HG03025 (cell line): ENCODE measurements at regions not wholly inside any gene's neighbourhood (a gene's known extent, or its start where the extent isn't known, plus 50 kb on each side); places are given as distances from the start of the nearest gene placed in this dataset.
"Not testable (repeated sequence)": the region's sequence is repeated elsewhere in the genome, so short reads cannot be mapped to it uniquely, and the experiment has no call there.

Source experiments
- ATAC-seq: cut with Tn5 transposase; IDR thresholded peaks from one replicate; pipeline ENCODE4 v1.9.1; 2021; ENCODE audit warnings: mild to moderate bottlenecking, moderate library complexity; ENCODE audit not compliant: unreplicated experiment, low FRiP score

GRCh38 chr17:52965856-52966255, 807.3 kb upstream of the CA10 start:
- no peak for ATAC-seq

GRCh38 chr17:52961751-52962150, 803.2 kb upstream of the CA10 start:
- ATAC-seq = not testable (repeated sequence)

DNA sequence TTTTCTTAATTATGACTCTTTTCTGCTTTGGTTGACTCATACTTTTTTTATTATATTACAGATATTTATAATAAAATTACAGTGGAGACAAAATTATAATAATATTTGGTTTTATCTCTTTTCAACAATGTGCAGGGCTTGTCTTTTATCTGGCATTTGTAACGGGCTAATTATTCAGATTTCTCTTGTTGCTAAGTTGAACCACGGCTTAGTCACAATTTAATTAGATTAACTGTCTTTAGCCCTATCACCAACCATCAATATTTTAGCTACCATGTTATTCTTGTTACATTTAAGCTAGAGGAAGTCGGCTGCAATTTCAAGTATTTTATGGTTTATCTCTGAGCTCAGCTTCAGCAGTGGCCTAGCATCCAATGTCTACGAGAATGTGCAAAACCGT, 798.9 kb upstream of the CA10 start:
- ATAC-seq = no peak

- no peak for ATAC-seq
Measured at GRCh38 chr17:52947418-52947817, 788.9 kb upstream of the CA10 start.

DNA sequence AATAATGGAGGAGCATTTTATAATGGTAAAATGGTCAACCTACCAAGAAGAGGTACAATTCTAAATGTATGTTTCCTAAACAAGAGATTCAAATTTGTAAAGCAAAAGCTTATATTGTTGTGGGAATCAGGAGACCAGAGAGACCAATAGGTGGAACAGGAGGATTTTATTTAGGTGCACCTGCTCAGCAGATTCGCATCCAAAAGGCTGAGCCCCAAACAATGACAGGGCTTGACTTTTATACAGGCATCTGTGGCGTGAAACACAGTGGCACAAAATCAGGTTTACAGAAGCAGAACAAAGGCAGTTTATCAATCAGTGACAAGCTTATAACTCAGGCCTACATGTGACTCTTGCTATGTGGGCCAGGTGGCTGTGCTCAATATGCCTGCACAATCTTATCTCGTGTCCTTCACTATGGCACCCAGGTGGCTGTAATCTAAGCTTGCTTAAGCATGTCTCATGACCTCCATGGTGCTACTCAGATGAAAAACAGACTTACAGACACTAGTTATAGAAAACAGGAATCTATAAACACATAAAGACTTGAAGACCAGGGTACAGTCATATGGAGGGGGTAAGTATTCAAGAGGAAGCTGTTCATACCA, 780.2 kb upstream of the CA10 start:
- no peak for ATAC-seq

- ATAC-seq = no peak
Measured at GRCh38 chr17:52930581-52930980, 772.1 kb upstream of the CA10 start.

GRCh38 chr17:52930145-52930544, 771.6 kb upstream of the CA10 start:
- ATAC-seq = no peak

DNA sequence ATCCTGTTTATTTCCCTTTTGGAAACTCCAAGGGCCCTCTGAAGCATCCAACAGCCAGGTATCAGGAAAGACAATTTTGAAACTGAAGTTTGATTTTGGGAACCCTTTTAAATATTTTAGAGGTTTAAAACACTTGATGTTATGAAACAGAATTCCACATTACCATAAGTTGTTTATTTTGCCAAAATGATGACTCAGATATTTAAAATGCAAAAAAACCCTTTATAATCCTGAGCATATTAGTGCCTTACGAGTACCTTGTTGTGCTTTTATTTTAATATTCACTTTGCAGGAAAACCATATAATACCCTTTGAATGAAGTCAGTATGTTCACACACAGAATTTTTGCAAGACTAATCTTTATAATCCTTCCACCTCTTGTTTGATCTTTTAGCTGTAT, 765.1 kb upstream of the CA10 start:
- ATAC-seq = no peak

GRCh38 chr17:52899235-52899634, 740.7 kb upstream of the CA10 start:
- ATAC-seq = no peak

GRCh38 chr17:52895272-52895671, 736.8 kb upstream of the CA10 start:
- ATAC-seq = no peak

GRCh38 chr17:52892334-52892733, 733.8 kb upstream of the CA10 start:
- ATAC-seq = no peak

- no peak for ATAC-seq
Measured at GRCh38 chr17:52885882-52886281, 727.4 kb upstream of the CA10 start.

GRCh38 chr17:52883907-52884491, 725.5 kb upstream of the CA10 start:
- not testable (repeated sequence) for ATAC-seq

GRCh38 chr17:52846767-52847166, 688.3 kb upstream of the CA10 start:
- not testable (repeated sequence) for ATAC-seq

DNA sequence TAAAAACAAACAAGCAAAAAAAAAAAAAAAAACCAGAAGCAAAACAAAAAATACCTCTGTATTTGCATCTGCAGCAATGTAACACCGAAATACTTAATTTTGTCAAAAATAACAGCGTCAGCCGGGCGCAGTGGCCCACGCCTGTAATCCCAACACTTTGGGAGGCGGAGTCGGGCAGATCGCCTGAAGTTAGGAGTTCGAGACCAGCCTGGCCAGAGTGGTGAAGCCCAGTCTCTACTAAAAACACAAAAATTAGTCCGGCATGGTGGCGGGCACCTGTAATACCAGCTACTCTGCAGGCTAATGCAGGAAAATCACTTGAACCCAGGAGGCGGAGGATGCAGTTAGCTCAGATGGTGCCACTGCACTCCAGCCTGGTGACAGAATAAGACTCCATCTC, 683.5 kb upstream of the CA10 start:
- ATAC-seq = no peak

- no peak for ATAC-seq
Measured at GRCh38 chr17:52837492-52837891, 679.0 kb upstream of the CA10 start.

- ATAC-seq = no peak
Measured at GRCh38 chr17:52831536-52831935, 673.0 kb upstream of the CA10 start.

DNA sequence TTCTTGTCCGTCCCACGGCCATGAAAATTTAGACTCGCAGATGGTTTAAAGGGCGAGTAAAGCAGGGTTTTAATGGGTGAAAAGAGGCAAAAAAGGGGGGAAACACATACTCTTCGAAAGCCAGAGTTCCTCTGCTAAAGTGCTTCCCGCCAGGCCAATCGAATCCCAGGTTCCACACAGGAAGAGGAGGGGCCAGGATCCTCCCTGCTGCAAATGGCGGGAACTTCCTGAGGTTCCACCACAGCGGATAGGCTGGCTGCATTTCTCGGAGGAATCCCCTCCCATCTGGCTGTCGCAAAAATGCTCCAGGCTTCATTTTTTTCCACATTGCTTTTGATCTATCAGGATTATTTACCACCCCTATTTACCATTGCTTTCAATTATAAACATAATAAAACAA, 670.1 kb upstream of the CA10 start:
- ATAC-seq = no peak

DNA sequence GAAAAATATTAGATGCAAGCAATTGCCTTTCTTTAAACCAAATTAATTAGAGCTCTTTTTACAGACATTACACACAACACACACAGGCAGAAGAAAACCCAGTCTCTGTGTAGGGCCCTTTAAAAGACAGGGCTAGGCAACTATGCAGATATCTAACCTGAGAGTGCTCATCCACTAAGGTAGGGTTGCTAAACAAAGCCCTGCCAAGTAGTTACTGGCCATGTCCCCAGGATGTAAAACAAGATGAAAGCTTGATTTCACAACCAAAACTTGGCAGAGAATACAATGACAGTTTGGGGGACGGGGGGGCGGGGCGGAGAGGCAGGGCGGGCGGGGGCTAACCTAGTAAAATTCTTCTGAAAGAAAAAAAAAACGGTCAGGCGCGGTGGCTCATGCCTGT, 669.0 kb upstream of the CA10 start:
- no peak for ATAC-seq

- ATAC-seq = no peak
Measured at GRCh38 chr17:52824542-52824941, 666.0 kb upstream of the CA10 start.

- no peak for ATAC-seq
Measured at GRCh38 chr17:52823155-52823554, 664.6 kb upstream of the CA10 start.

- ATAC-seq = no peak
Measured at GRCh38 chr17:52790359-52790955, 631.9 kb upstream of the CA10 start.
